ENCODE measurements at regions not wholly inside any gene's neighbourhood (a gene's known extent, or its start where the extent isn't known, plus 50 kb on each side); places are given as distances from the start of the nearest gene placed in this dataset.

- no peak for DNase-seq
- H3K27me3 Mint-ChIP-seq (ENCODE audit: low read depth, poor library complexity) = peaks cover 11% of the 10 kb centered on the region
- H3K36me3 Mint-ChIP-seq (ENCODE audit: low read depth) = no peaks in the 10 kb centered on the region
- no peaks in the 10 kb centered on the region for H3K9me3 Mint-ChIP-seq
- no peak overlapping the region for H3K4me3 Mint-ChIP-seq
- H3K4me1 Mint-ChIP-seq = peaks cover 21% of the 10 kb centered on the region
- no peak for TF ChIP-seq CTCF (IDR thresholded peaks at IDR 0.05)
- H3K27ac Mint-ChIP-seq = no peak overlapping the region
Observed at GRCh38 chr1:57721001-57721400, 297.1 kb upstream of the DAB1 start.

- H3K36me3 Mint-ChIP-seq (ENCODE audit: low read depth) = no peaks in the 10 kb centered on the region
- H3K27me3 Mint-ChIP-seq (ENCODE audit: low read depth, poor library complexity) = peaks cover 11% of the 10 kb centered on the region
- H3K4me1 Mint-ChIP-seq = peaks cover 16% of the 10 kb centered on the region
- DNase-seq = no peak
- no peak for TF ChIP-seq CTCF (IDR thresholded peaks at IDR 0.05)
- H3K4me3 Mint-ChIP-seq = no peak overlapping the region
- H3K27ac Mint-ChIP-seq = no peak overlapping the region
- H3K9me3 Mint-ChIP-seq = no peaks in the 10 kb centered on the region
Observed at GRCh38 chr1:57719274-57719673, 295.4 kb upstream of the DAB1 start.

GRCh38 chr1:57713501-57713900, 289.6 kb upstream of the DAB1 start:
- DNase-seq = no peak
- Mint-ChIP-seq H3K4me3 (no peak overlapping the region), H3K4me1 (no peaks in the 10 kb centered on the region), H3K27me3 (ENCODE audit: low read depth, poor library complexity) (peaks cover 8% of the 10 kb centered on the region), H3K9me3 (no peaks in the 10 kb centered on the region), H3K27ac (no peak overlapping the region), H3K36me3 (ENCODE audit: low read depth) (no peaks in the 10 kb centered on the region)
- no peak for TF ChIP-seq CTCF (IDR thresholded peaks at IDR 0.05)

- no peak overlapping the region for H3K4me3 Mint-ChIP-seq
- no peaks in the 10 kb centered on the region for H3K4me1 Mint-ChIP-seq
- DNase-seq = no peak
- no peak for TF ChIP-seq CTCF (IDR thresholded peaks at IDR 0.05)
- H3K27me3 Mint-ChIP-seq (ENCODE audit: low read depth, poor library complexity) = peaks cover 1% of the 10 kb centered on the region
- H3K9me3 Mint-ChIP-seq = peaks cover 5% of the 10 kb centered on the region
- no peak overlapping the region for H3K27ac Mint-ChIP-seq
- no peaks in the 10 kb centered on the region for H3K36me3 Mint-ChIP-seq (ENCODE audit: low read depth)
Observed at GRCh38 chr1:57712846-57713245, 289.0 kb upstream of the DAB1 start.

- H3K27ac Mint-ChIP-seq = no peak overlapping the region
- no peak for TF ChIP-seq CTCF (IDR thresholded peaks at IDR 0.05)
- H3K27me3 Mint-ChIP-seq (ENCODE audit: low read depth, poor library complexity) = no peaks in the 10 kb centered on the region
- H3K36me3 Mint-ChIP-seq (ENCODE audit: low read depth) = no peaks in the 10 kb centered on the region
- H3K4me1 Mint-ChIP-seq = no peaks in the 10 kb centered on the region
- H3K4me3 Mint-ChIP-seq = no peak overlapping the region
- H3K9me3 Mint-ChIP-seq = peaks cover 10% of the 10 kb centered on the region
- DNase-seq = no peak
Observed at GRCh38 chr1:57711326-57711725, 287.5 kb upstream of the DAB1 start.

- no peak for TF ChIP-seq CTCF (IDR thresholded peaks at IDR 0.05)
- H3K36me3 Mint-ChIP-seq (ENCODE audit: low read depth) = no peaks in the 10 kb centered on the region
- no peaks in the 10 kb centered on the region for H3K27me3 Mint-ChIP-seq (ENCODE audit: low read depth, poor library complexity)
Observed at GRCh38 chr1:57707631-57708030, 283.8 kb upstream of the DAB1 start.

More at GRCh38 chr1:57707631-57708030, 283.8 kb upstream of the DAB1 start:
- Mint-ChIP-seq H3K4me3 (no peak overlapping the region), H3K4me1 (no peaks in the 10 kb centered on the region), H3K9me3 (peaks cover 10% of the 10 kb centered on the region), H3K27ac (no peak overlapping the region)
- DNase-seq = no peak

Data from nephron progenitor cell (in vitro differentiated cells).